RPMI8226 (cell line): ENCODE measurements at regions not wholly inside any gene's neighbourhood (a gene's known extent, or its start where the extent isn't known, plus 50 kb on each side); places are given as distances from the start of the nearest gene placed in this dataset.

ENCODE experiments used
- DNase-seq: peaks from one replicate; pipeline ENCODE4 v3.0.0-alpha.2; 2015

GRCh38 chr3:76011121-76011520 lies 225.8 kb upstream of the ZNF717 start:
- DNase-seq: no peak

GRCh38 chr3:76015496-76015895 lies 230.1 kb upstream of the ZNF717 start:
- no peak for DNase-seq

GRCh38 chr3:76016111-76016510 lies 230.8 kb upstream of the ZNF717 start:
- DNase-seq: no peak

- DNase-seq: no peak
These were observed 231.6 kb upstream of the ZNF717 start for GRCh38 chr3:76016769-76017439.

GRCh38 chr3:76021376-76021775 lies 236.0 kb upstream of the ZNF717 start:
- no peak for DNase-seq

- peak; percentile 33 for DNase-seq
These were observed 239.3 kb upstream of the ZNF717 start for GRCh38 chr3:76024640-76025039.

- no peak for DNase-seq
These were observed 240.2 kb upstream of the ZNF717 start for GRCh38 chr3:76025561-76025960.

- DNase-seq: no peak
These were observed 241.0 kb upstream of the ZNF717 start for GRCh38 chr3:76026379-76026778.

GRCh38 chr3:76028774-76029173 lies 243.4 kb upstream of the ZNF717 start:
- DNase-seq: no peak

GRCh38 chr3:76034649-76035048 lies 249.3 kb upstream of the ZNF717 start:
- no peak for DNase-seq

GRCh38 chr3:76035117-76035516 lies 249.8 kb upstream of the ZNF717 start:
- DNase-seq: no peak

GRCh38 chr3:76038949-76039348 lies 253.6 kb upstream of the ZNF717 start:
- DNase-seq: no peak

GRCh38 chr3:76039431-76039830 lies 254.1 kb upstream of the ZNF717 start:
- no peak for DNase-seq

- no peak for DNase-seq
These were observed 255.6 kb upstream of the ZNF717 start for GRCh38 chr3:76040946-76041345.

- DNase-seq: no peak
These were observed 258.4 kb upstream of the ZNF717 start for GRCh38 chr3:76043746-76044145.

- peak; percentile 58 for DNase-seq
These were observed 259.6 kb upstream of the ZNF717 start for GRCh38 chr3:76044601-76045600.

GRCh38 chr3:76047368-76047767 lies 262.0 kb upstream of the ZNF717 start:
- no peak for DNase-seq

GRCh38 chr3:76049776-76050175 lies 264.4 kb upstream of the ZNF717 start:
- DNase-seq: no peak

GRCh38 chr3:76051145-76051544 lies 265.8 kb upstream of the ZNF717 start:
- DNase-seq: no peak

GRCh38 chr3:76054404-76054803 lies 269.1 kb upstream of the ZNF717 start:
- DNase-seq: no peak

GRCh38 chr3:76061654-76062053 lies 276.3 kb upstream of the ZNF717 start:
- DNase-seq: no peak

GRCh38 chr3:76063019-76063418 lies 277.7 kb upstream of the ZNF717 start:
- no peak for DNase-seq

- no peak for DNase-seq
These were observed 278.5 kb upstream of the ZNF717 start for GRCh38 chr3:76063811-76064210.

GRCh38 chr3:76065964-76066363 lies 280.6 kb upstream of the ZNF717 start:
- no peak for DNase-seq
